HG03460 (cell line): ENCODE measurements at regions not wholly inside any gene's neighbourhood (a gene's known extent, or its start where the extent isn't known, plus 50 kb on each side); places are given as distances from the start of the nearest gene placed in this dataset.
"Not testable (repeated sequence)": the region's sequence is repeated elsewhere in the genome, so short reads cannot be mapped to it uniquely, and the experiment has no call there.

Source experiments
- ATAC-seq: cut with Tn5 transposase; IDR thresholded peaks from one replicate; pipeline ENCODE4 v1.9.1; 2021; ENCODE audit not compliant: unreplicated experiment

GRCh38 chr3:124300416-124300815 lies 308.5 kb upstream of the ROPN1 start:
- no peak for ATAC-seq

GRCh38 chr3:124303305-124303910 lies 311.5 kb upstream of the ROPN1 start:
- ATAC-seq = no peak

GRCh38 chr3:124306665-124307064 lies 314.7 kb upstream of the ROPN1 start:
- ATAC-seq = no peak

DNA sequence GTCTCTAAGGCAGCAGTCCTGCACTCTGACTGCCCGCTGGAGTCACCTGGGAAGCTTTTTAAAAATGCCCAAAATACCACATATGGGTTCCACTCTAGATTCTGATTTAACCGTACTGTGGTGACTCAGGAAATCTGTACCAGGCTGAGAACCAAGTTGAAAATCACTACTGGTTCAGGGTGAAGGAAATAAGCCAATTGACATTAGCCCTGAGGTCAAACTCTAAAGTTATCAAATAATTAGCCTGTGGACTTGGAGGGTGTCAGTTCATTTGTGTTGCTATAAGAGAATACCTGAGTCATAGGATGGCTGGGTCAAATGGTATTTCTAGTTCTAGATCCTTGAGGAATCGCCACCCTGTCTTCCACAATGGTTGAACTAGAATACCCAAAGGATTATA lies 321.7 kb upstream of the ROPN1 start:
- no peak for ATAC-seq

GRCh38 chr3:124315215-124316033 lies 323.5 kb upstream of the ROPN1 start:
- ATAC-seq = no peak

DNA sequence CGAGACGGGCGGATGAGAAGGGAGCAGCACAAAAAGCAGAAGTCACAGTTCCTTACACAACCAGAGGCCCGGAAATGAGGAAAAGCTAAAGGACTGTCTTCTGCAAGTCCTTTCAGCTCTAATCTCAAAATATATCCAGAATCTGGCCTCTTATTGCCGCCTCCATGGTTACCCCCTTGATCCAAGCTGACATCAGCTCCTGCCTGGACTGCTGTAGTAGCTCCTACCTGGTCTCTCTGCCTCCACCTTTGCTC lies 324.0 kb upstream of the ROPN1 start:
- no peak for ATAC-seq

DNA sequence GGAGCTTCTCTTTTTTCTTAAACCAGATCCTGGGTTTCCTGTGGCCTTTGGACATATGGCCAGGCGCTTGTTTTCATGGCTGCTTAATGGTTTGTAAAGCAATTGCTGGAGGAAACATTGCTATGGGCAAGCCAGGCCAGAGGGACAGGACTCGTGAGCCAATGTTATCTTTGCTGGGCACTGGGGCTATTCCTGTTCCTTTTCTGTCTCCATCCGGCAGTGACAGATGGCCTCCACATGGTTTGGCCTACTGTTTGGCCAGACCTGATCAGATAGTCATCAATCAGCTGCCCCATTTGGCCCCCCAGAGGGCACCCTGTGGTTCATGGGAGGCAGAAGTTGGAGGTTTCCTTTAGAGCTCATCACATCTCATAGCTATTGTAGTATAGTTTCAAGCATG lies 326.1 kb upstream of the ROPN1 start:
- no peak for ATAC-seq

- no peak for ATAC-seq
These were observed 326.7 kb upstream of the ROPN1 start for GRCh38 chr3:124318656-124319055.

- ATAC-seq = no peak
These were observed 329.1 kb upstream of the ROPN1 start for GRCh38 chr3:124320976-124321375.

DNA sequence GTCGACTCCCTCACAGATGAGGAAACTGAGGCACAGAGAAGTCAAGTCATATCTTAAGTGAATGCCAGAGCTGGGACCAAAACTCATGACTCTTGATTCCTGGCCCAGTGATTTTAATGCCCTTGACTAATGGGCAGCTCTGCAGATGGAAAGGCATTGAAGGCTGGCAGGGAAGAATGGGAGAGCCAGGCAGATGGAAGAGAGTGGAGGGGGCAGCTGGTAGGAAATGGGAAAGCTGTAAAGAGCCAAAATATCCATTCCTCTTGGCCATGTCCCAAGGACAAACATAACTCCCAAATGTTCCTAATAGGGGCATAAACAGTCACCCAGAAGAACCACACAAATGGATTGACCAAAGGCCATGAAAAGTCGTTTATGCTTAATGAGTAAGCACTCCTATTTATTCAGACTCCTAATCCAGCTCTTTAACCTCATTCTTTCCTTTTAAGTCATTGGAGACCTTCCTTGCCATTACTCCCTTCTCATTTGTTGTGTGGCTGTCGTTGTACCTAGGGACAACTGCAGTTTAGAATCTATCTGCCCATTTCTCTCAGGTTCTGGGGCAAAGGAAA lies 330.5 kb upstream of the ROPN1 start:
- ATAC-seq = no peak

DNA sequence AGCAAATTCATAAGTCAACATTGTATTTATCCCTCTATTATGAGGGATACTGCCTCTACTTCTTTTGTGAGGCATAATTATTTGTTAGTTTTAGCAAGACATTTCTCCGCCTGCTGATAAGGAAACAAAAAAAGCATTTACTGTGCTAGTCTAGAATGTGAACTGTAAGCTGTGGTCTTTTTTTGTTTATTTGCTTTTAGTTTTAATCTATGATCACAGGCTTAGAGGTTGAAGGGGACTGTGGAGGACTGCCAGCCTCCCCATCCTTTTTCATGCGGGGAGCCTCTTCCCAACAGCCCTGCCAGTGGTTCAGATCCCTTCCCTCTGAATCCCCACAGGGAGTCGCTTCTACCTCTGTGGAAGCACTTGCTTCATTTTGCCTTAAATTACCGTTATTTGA lies 331.0 kb upstream of the ROPN1 start:
- no peak for ATAC-seq

DNA sequence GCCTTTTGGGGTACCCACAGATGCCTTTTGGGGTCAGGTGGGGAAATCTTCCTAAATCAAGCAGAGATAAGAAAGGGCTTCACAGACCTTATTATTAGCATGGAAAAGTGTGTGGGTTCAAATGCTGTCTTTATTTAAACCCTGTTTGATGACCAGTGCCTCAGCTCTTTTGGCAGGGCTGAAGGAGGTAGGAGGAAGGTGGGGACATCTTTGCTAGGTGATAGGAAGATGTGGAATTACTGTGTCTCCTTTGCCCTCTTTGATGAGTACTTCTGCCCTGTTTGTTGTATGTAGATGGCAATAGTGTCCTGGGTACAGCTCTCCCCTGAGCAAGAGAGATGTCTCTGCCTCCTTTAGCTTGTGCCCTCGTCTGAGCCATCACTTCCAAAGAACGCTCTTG lies 333.3 kb upstream of the ROPN1 start:
- ATAC-seq = no peak

DNA sequence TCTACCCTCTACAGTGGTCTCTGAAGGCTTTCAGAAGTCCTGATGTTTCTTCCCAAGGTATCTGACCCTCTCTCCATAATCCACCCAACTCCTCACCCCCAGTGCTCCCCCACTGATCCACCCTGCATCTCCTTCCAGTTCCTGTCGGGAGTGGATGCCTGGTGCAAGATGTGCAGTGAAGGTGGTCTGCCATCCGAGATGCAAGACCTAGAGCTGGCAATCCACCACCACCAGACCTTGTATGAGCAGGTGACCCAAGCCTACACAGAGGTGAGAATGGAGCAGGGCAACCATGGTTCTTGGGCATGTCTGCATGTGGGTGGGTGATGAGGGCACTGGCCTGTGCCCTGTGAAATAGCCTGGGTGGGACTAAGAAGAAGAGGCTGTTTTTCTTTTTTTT lies 337.8 kb upstream of the ROPN1 start:
- ATAC-seq = no peak

DNA sequence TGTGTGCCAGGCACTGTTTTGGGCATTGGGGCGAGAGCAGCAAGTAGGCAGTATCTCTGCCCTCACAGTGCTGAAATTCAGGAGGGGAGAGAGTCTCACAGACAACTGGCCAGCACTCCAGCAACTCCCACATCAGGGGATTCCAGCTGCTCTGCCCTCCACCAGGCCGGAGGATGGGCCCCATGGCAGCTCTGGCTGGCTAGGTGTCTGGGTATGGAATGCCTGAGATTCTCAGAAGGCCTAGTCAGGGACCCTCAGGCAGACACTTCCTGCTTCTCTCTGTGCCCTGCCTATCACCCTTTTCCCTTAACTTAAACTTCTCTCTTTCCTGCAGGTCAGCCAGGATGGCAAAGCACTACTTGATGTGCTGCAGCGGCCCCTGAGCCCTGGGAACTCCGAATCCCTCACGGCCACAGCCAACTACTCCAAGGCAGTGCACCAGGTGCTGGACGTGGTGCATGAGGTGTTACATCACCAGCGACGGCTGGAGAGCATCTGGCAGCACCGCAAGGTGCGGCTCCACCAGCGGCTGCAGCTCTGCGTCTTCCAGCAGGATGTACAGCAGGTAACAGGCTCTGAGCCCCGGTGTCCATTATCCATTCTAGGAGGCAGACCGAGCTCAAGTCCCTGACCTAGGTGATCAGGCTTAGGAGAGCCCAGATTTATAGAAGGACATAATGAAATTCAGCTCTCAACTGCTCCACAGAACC lies 342.2 kb upstream of the ROPN1 start:
- no peak for ATAC-seq

GRCh38 chr3:124336067-124336656 lies 344.2 kb upstream of the ROPN1 start:
- no peak for ATAC-seq

DNA sequence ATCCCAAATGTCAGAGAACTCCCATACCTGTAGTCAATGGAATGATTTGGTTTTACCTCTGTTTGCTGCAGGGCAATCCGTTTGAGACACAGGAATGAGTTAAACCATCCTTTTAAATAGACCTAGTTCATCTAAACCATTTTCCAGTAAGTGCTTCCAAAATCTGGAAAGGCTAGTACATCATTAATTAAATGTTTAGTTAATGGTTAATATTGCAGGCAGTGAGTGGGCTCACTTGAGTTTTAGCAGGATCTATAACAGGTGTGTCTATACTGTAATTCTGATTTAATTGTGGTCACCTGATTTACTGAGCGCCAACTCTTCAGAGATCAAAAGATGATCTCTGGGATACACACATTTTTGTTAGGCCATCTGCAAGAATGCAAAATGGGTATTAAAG lies 353.9 kb upstream of the ROPN1 start:
- ATAC-seq = no peak

DNA sequence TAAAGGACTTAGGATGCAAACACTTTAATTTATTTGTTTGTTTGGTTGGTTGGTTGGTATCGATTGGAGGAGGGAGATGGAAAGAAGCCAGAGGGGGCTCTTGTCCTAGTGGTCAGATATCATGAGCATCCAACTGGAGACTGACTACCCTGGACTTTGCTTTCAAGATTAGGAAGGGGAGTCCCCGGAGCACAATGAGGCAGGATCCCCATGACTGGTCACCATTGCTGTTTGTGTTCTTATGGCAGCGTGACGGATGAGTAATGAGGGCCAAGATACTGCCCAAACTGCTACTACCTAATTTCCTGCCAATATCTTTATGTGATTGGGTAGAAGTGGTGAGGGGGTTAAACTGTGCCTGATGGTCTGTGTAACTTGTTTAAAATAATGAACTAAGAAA lies 354.6 kb upstream of the ROPN1 start:
- no peak for ATAC-seq

- no peak for ATAC-seq
These were observed 355.5 kb upstream of the ROPN1 start for GRCh38 chr3:124347418-124347817.

DNA sequence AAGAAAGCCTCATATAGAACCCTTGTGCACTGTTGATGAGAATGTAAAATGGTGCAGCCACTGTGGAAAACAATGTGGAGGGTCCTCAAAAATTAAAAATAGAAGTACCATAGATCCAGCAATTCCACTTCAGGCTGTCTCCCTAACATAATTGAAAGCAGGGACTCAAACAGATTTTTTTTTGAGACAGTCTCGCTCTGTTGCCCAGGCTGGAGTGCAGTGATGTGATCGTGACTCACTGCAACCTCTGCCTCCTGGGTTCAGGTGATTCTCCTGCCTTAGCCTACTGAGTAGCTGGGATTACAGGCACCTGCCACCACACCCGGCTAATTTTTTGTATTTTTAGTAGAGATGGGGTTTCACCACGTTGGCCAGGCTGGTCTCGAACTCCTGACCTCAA lies 356.6 kb upstream of the ROPN1 start:
- not testable (repeated sequence) for ATAC-seq

DNA sequence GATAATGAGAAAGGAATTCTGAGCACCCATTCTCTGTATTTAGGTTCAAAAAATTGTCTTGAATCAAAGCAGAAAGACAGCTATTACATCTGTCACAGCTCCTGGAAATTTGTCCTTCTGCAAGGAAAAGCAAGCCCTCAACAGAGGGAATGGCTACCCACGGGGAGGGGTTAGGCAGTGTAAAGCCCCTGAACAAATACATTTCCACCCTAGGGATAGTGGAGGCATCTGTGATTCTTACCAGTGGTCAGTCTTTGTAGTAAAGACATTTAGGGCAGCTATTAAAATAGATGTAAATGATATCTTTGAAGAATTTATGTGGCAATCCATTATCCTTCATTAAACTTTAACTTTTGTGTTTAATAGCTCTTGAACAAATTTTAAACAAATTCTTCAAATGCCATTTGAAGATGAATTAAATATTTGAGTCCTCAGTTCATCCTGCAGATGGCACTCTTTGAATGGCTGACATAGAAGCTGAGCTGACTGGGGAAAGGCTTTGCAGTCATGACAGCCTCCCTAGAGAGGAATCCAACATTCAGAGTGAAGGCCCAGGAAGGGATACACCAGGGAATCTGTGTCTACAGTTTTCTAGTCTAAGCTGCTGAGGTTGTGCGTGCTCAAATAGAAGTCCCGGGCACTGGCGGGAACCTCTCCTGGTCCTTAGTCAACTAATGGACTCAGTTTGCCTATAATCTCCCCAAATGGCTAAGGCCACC lies 359.7 kb upstream of the ROPN1 start:
- no peak for ATAC-seq

DNA sequence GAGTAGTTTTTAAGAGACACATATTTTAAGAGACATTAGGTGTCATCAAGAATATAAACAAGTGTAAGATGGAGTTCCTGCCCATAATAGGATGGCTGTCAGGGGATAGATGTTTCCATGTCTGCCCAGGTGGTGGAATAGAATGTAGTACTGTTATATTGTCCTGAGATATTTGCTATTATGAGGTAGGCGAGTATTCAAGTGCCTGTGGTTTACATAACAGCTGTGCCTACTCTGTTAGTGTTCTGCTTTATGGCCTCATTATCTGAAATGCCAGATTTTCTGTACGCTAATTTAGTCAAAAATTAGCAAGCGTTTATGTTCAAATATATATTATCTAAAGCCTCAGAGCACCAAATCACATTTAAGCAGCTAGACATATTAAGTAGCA lies 360.2 kb upstream of the ROPN1 start:
- ATAC-seq = no peak
